ENCODE measurements at regions not wholly inside any gene's neighbourhood (a gene's known extent, or its start where the extent isn't known, plus 50 kb on each side); places are given as distances from the start of the nearest gene placed in this dataset.
A peak's percentile ranks its signal among the peaks of the same experiment; 100 is the strongest.

GRCh38 chr6:22880686-22881433 lies 311.5 kb downstream of the HDGFL1 start:
- Mint-ChIP-seq H3K27ac (ENCODE audit: unreplicated experiment) (peak overlapping the region; percentile 39), H3K9me3 (ENCODE audit: unreplicated experiment) (no peaks in the 10 kb centered on the region), H3K4me3 (ENCODE audit: unreplicated experiment) (no peak overlapping the region), H3K36me3 (ENCODE audit: low read depth, unreplicated experiment) (no peaks in the 10 kb centered on the region), H3K4me1 (ENCODE audit: unreplicated experiment) (peaks cover 44% of the 10 kb centered on the region), H3K27me3 (ENCODE audit: unreplicated experiment) (no peaks in the 10 kb centered on the region)
- DNase-seq (ENCODE audit: low spot score), result no peak
- no peak for TF ChIP-seq CTCF (IDR thresholded peaks at IDR 0.05; ENCODE audit: unreplicated experiment)

GRCh38 chr6:22882581-22882980 lies 313.2 kb downstream of the HDGFL1 start:
- Mint-ChIP-seq H3K36me3 (ENCODE audit: low read depth, unreplicated experiment) (no peaks in the 10 kb centered on the region), H3K4me3 (ENCODE audit: unreplicated experiment) (no peak overlapping the region), H3K27me3 (ENCODE audit: unreplicated experiment) (no peaks in the 10 kb centered on the region), H3K27ac (ENCODE audit: unreplicated experiment) (peak overlapping the region; percentile 70), H3K4me1 (ENCODE audit: unreplicated experiment) (peaks cover 47% of the 10 kb centered on the region), H3K9me3 (ENCODE audit: unreplicated experiment) (no peaks in the 10 kb centered on the region)
- no peak for DNase-seq (ENCODE audit: low spot score)
- no peak for TF ChIP-seq CTCF (IDR thresholded peaks at IDR 0.05; ENCODE audit: unreplicated experiment)

GRCh38 chr6:22883061-22883717 lies 313.8 kb downstream of the HDGFL1 start:
- H3K36me3 Mint-ChIP-seq (ENCODE audit: low read depth, unreplicated experiment), result no peaks in the 10 kb centered on the region
- no peaks in the 10 kb centered on the region for H3K9me3 Mint-ChIP-seq (ENCODE audit: unreplicated experiment)
- no peak overlapping the region for H3K4me3 Mint-ChIP-seq (ENCODE audit: unreplicated experiment)
- no peak for DNase-seq (ENCODE audit: low spot score)
- peak overlapping the region; percentile 99 for H3K27ac Mint-ChIP-seq (ENCODE audit: unreplicated experiment)
- no peaks in the 10 kb centered on the region for H3K27me3 Mint-ChIP-seq (ENCODE audit: unreplicated experiment)
- H3K4me1 Mint-ChIP-seq (ENCODE audit: unreplicated experiment), result peaks cover 44% of the 10 kb centered on the region
- TF ChIP-seq CTCF (IDR thresholded peaks at IDR 0.05; ENCODE audit: unreplicated experiment), result no peak

- Mint-ChIP-seq H3K4me1 (ENCODE audit: unreplicated experiment) (peaks cover 36% of the 10 kb centered on the region), H3K27ac (ENCODE audit: unreplicated experiment) (peak overlapping the region; percentile 99), H3K9me3 (ENCODE audit: unreplicated experiment) (no peaks in the 10 kb centered on the region), H3K27me3 (ENCODE audit: unreplicated experiment) (no peaks in the 10 kb centered on the region), H3K4me3 (ENCODE audit: unreplicated experiment) (no peak overlapping the region), H3K36me3 (ENCODE audit: low read depth, unreplicated experiment) (no peaks in the 10 kb centered on the region)
- peak; percentile 18 for DNase-seq (ENCODE audit: low spot score)
- TF ChIP-seq CTCF (IDR thresholded peaks at IDR 0.05; ENCODE audit: unreplicated experiment), result no peak
Measured at GRCh38 chr6:22884456-22884855, 315.1 kb downstream of the HDGFL1 start.
